GM18873 (cell line): ENCODE measurements at regions not wholly inside any gene's neighbourhood (a gene's known extent, or its start where the extent isn't known, plus 50 kb on each side); places are given as distances from the start of the nearest gene placed in this dataset.

ENCODE experiments used
- ATAC-seq: cut with Tn5 transposase; IDR thresholded peaks from one replicate; pipeline ENCODE4 v1.9.1; 2021; ENCODE audit warnings: mild to moderate bottlenecking, moderate library complexity, moderate number of reproducible peaks; ENCODE audit not compliant: unreplicated experiment, low FRiP score

DNA sequence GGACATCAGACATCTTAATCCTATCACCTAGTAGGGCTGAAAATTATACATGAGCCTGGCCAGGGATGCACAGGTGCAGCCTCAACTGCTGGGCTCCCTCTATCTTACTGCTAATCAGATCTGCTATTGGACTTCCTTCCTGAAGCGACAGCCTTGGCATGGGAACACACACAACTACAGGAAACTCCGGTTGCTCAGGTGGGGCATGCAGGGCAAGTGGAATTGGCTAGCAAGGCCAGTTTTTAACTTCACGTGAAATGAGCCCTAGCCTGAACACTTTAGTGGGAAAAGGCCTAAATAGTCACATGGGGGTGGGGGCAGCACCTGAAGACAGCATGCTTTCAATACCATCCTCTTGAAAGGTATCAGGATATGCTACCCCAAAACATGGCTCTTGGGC lies 147.9 kb upstream of the NCKAP5 start:
- no peak for ATAC-seq

DNA sequence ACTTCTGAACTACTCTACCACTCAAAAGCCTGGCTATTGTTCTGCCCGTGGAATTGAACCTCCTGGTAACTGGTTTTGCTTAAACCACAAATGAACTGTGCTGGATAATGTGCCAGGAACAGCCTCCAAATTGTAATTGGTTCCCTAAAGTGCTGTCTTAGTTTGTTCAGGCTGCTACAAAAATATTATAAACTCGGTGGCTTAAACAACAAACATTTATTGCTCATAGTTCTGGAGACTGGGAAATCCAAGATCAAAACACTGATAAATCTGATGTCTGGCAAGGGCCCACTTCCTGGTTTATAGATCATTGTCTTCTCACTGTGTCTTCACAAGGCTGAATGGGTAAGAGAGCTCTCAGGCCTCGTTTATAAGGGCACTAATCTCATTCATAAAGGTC lies 149.2 kb upstream of the NCKAP5 start:
- ATAC-seq = no peak

DNA sequence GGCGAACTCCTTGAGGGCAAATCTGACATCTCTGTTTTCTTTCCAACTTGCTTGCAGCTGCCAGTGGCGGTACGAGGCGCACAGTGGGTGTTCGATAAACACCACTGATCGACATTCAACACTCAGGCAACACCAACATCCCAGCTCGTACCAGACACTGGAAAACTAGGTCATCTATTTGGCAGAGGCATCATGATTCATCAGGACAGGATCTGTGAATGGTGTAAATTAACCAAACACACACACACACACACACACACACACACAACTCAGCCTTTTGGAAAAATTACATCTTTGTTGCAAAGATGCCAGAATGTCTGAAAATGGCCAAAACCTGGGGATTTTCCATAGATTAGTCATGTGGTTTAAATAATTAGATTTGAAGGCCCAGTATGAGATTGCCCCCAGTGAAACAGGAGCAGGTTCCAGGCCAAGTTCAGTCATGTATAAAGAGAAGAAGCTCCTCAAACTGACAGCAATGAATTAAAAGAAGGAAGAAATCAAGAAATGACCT lies 150.5 kb upstream of the NCKAP5 start:
- ATAC-seq = no peak

DNA sequence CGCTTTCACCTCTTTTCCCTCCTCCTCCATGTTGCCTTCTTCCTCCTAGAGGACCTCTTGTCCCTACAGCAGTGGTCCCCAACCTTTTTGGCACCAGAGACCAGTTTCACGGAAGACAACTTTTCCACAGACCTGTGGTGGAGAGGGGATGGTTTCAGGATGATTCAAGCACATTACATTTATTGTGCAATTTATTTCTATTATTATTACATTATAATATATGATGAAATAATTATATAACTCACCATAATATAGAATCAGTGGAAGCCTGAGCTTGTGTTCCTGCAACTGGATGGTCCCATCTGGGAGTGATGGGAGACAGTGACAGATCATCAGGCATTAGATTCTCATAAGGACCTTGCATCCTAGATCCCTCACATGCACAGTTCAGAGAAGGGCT lies 152.2 kb upstream of the NCKAP5 start:
- no peak for ATAC-seq

DNA sequence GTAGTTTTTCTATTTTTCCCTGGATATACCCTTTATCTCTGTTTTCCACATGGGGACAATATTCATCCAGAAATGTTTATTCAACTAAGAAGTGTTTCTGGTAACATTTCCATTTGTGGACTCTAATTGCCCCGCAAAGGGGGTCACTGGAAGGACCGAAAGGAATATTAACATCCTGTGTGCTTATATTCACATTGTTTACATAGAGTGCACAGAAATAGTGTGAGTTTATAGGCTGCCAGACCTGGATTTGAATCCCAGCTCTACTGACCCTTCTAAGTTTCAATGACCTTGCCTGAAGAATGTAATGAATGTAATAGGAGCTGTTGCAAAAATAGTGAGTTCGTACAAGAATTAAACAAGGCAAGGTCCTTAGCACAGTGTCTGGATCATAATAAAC lies 152.9 kb upstream of the NCKAP5 start:
- no peak for ATAC-seq

DNA sequence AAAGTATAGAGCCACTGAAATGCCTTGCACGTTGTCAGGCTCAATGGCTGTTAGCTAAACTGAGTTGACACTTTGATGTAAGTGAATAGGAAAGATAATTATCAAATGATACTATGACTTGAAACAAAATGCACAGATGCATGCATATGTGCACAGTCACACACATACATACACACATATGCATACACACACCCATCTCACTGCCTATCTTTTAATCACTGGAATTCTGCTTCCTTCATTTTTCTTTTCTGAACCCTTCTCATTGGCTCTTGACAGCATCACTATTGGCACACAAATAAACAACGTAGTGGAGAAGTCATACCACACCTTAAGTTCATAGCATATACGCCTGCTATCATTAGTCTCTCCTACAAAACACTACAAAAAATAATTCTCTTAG lies 154.9 kb upstream of the NCKAP5 start:
- no peak for ATAC-seq

DNA sequence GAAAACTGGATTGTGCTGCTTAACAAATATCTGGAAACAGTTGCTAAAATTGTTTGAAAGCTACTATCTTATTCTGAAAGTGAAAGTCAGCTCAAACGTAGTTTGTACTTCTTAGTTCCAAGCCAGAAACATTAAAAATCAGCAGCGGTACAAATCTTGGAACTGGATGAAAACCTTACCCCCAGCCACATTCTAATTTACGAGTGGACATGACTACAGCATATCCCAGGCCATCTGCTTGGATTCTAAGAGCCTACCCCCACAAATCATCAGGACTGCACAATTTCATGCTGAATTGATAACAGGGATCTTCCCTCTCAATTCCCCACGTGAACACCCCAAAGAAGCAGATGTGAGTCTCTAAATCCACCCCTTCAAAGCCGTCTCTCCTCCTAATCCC lies 158.7 kb upstream of the NCKAP5 start:
- no peak for ATAC-seq

DNA sequence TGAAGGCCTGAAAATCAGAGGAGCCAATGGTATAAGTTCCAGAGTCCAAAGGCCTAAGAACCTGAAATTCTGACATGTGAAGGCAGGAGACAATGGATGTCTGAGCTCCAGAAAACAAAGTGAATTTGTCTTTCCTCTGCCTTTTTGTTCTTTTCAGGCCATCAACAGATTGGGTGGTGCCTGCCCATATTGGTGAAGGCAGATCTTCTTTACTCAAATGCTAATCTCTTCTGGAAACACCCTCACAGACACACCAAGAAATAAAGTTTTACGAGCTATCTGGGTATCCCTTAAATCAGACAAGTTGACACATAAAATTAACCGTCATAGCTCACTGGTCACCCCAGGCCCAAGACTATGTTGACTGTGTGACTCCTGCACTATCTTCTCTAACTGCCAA lies 163.8 kb upstream of the NCKAP5 start:
- no peak for ATAC-seq

DNA sequence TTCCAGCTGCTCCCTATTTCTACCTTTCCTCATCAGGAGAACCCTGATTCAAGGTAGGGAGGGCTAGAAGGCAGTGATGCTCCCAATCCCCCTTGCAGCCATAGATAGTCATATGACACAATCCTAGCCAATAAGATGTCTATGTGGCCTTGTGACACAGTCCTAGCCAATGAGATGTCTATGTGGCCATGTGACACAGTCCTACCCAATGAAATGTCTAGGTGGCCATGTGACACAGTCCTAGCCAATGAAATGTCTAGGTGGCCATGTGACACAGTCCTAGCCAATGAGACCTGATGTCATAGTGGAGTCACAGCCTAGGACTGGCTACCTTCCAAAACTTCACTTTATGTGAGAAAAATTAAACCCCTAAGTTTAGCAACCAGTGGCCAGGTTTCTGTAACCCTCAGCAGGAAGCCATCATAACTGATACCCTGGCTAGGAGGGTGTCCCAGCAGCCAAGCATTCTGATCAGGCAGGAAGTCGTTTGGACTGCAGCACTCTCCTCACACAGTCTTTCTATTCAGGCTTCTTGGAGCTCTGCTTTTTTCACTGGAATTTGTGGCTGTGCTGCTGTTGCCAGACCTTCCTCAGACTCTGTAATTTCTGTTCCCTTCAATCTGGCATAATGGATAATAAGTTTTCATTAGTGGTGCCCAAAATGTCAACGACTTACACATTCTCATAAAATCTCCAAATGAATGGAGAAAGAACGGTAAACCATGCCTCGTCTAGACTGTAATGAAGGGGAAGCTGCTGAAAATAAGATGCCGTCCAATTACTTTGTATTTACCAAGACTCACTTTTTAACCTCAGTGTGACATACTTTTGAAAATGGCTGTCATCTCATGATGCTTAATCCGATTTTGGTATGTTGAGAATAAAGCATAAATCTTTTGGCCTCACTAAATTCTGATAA lies 165.0 kb upstream of the NCKAP5 start:
- ATAC-seq = no peak

DNA sequence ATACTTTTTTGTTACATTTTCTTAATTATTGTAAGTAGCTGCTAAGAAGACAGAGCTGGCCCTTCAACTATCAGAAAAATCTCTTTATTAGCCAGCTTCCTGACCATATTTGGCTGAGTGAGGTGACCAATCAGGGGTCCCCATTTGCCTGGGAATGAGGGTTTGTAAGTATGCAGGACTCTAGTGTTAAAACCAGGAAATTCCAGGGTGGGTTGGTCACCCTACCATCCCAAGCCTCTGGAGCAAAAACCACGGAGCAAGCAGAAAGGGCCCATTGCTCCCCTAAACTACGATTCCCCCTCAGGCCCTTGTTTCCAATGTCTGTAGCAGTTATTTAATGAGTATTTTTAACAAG lies 165.6 kb upstream of the NCKAP5 start:
- no peak for ATAC-seq

DNA sequence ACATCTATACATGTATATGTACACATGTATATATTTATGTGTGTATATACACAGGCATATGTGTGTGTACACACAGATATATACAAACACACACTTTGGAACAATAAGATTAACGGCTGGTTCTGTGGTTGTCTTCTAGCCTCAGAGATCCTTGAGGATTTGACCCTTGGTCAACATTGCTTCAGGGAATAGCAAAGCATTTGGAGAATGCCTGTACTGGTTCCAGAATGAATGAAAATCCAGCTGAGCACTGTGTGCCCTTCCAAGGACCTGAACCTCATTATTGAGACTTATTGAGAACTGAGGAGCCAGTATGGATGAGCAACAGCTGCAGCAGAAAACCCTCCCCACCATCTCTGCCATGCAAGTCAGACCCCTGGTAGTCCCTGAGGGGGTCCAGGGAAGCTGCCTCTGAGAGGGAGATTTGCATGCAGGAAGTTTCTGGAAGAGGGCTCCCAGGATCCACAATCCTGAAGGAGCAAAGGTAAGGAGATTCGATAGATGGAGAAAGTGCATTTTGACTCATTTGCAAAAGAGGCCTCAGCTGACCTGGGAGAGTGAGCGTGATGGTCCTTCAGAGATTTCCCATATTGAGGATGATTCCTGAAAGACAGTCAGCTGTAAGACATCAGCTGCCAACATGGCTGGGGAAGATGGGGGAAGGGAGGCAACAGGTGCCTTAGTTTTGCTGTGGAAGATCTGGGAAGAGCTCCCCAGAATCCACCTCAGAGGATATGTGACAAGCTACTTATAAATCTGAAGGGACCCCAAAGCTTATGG lies 166.6 kb upstream of the NCKAP5 start:
- ATAC-seq = no peak

DNA sequence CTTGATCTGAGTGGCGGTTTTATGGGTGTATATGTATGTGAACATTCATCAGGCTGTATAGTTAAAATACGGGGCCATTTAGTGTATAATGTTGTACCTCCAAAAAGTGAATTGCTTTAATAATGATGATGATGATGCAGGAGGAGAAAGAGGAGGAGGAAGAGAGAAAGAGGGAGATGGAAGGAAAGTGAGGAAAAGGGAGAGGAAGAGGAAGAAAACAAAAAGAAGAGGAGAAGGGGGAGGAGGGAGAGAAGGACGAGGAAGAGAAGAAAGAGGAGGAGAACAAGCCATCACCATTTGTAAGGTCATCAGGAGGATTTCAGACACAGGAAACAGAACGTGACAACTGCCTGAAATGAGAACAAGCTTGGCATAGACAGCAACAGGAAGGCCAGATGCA lies 168.4 kb upstream of the NCKAP5 start:
- no peak for ATAC-seq

DNA sequence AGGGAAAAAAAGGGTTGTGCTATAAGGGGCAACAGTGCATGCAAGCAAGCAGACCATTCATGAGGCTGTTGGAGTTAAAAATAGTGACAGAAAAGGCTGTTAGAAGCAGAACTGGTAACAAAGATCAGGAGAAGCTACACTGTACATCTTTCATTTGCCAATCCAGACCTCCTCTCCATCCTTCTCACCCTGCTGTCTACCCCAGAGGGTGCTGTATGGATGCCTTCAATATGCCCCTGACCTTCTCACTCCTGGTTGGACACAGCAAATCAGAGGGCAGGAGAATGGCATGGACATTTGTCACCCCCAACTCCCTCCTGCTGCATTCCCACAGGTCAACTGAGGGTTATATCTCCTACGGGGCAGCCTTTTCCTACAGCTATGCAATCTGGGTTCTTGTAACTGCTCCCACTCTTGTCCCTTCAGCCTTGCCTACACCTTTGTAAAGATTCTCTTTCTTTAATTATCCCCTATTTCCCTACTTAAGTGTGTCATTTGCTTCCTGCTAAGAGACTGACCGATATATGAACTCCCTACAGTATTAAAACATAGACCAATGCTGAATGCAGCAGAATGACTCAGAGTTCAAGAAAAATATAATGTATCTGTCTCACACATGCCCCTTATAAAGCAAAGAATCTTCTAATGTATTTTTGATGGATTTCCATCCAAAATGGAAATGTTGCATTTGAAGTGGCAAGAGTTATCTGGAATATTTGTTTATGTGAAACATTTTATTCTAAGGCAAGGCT lies 169.2 kb upstream of the NCKAP5 start:
- no peak for ATAC-seq

DNA sequence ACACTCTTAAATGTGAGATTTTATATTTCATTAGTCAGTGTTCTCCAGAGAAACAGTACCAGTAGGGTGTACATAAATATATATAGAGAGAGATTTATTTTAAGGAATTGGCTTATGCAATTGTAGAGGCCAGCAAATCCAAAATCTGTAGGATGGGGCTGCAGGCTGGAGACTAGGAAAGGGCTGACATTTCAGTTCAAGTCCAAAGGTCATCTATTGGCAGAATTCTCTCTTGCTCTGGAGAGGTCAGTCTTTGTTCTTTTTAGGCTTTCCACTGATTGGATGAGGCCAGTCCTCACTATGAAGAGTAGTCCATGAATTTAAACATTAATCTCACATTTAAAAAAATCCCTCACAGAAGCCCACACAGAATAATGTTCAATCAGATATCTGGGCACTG lies 170.8 kb upstream of the NCKAP5 start:
- ATAC-seq = no peak

DNA sequence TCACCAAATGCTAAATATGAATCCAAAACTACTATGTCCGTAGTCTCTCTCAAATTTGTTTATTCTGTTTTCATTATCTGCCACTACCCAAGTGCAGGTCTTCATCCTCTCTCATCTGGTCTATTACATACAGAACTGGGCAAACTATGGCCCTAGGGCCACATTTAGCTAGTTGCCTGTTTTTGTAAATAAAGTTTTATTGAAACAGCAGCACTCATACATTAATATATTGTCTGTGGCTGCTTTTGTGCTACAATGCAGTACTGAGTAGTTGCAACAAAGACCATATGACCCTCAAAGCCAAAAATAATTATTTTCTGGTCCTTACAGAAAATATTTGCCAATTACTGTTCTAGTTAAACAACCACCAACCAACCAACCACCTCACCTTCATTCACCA lies 172.2 kb upstream of the NCKAP5 start:
- ATAC-seq = no peak

DNA sequence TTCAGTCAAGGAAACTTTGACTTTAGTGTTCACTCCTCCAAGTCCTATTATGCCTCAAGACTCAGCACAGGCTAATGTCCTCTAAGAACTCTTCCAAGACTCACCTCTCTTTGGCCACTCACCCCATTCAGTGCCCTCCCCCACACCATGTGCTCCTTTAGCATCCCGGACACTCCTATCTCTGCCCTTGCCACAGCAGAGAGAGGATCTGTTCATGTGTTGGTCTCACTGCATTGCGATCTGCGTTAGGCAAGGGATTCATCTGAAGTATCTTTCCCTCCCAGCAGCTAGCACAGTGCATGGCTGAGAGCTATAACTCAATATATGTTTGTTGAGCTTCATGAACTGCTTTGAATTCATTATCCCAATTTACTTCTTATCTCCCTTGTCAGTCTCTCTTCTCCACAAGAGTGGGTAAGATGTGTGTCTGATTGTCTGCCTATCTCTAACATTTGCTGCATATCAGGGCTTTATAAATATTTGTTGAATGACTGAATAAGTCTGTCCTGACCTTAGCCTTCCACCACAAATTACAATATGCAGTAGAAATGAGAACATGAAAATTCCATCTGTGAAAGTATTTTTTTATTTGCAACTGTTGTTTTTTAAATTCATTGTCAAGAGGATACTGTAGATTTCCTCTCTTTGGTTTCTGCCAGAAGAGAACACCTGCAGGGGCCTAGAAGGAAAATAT lies 179.9 kb upstream of the NCKAP5 start:
- ATAC-seq = no peak

DNA sequence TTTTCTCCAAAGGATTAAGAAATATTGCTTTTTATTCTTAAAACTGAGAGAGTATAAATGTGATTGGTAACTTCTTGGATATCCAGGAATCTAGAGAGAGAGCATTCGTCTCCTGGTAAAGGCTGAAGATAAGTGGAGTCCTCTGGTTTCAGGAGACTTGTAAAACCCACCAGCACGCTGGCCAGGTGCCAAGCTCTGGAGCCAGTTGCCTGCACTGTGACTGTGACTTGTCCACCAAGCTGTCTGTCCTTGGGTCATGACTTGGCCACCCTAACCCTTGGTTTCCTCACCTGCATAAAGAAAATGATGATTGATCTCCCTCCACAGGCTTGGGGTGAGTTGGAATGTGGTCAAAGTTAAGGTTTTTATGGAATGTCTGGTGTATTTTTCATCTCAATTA lies 185.4 kb upstream of the NCKAP5 start:
- no peak for ATAC-seq

DNA sequence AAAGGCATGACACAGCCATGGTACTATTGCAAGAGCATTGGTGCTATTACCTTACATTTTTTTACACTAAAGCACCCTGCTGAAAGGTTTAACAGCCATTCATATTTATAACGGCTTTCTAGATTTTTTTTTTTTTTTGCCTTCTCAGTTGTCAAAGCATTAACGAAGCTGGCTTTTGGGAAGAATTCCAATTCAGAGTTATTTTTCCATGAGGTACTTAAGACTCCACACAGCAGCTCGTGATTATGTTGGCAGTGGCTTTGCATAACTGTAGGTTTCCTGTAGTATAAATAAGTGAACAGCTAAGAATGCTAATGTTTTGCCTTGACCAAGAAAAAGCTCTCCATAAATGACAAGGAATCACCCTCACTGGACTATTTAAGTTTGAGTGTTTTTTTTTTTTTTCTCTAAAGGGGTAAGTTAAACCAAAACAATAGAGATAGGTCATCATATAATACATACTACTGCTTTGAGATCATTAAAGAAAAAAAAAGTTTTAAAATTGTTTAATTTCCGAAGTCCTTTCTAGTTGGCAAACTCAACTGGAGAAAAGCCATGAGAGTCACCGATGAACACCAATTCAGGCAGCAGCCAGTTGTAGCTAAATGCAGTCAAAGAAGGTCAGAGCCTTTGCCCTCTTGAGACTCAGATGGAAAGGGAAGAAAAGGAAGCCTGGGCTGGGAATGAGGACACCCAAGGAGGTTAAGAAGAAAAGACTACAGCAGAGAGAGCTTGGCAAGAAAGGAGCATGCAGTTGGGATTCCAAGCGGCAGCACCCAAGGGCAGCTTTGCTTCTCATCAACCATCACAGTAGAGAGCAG lies 187.4 kb upstream of the NCKAP5 start:
- no peak for ATAC-seq

DNA sequence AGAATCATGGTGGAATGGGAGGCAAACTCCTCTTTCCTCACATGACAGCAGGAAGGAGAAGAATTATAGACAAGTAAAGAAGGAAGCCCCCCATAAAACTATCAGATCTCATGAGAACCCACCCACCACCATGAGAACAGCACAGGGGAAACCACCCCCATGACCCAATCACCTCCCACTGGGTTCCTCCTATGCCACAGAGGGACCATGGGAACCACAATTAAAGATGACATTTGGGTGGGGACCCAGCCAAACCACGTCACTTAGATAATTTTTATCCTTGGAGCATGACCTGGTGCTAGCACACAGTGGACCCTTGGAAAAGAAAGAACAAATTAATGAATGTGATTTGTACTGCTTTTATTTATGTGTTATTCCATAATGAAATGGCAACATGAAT lies 188.6 kb upstream of the NCKAP5 start:
- ATAC-seq = no peak

DNA sequence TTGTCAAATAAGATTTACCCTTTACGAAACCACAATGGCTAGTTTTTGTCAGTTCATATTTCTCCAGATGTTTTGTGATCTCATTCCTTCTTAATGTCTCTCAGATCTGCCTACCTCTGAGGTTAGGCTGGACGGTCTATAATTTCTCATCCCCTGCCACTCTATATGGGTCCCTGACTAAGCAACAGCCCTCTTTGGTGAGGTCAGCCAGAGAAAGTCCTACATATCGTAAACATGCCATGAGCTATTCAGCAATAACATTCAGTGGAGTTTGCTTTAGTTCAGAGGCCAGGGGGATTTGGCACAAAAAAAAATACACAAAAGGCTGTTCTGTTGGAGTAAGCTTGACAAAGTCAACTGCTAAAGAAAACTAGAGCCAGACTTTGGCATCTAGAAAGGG lies 192.1 kb upstream of the NCKAP5 start:
- ATAC-seq = no peak
